A549 (cell line): ENCODE measurements at regions not wholly inside any gene's neighbourhood (a gene's known extent, or its start where the extent isn't known, plus 50 kb on each side); places are given as distances from the start of the nearest gene placed in this dataset.

Experiments
- CEBPB ChIP-seq, 2 experiments: fragments of >200 bp in 1 of 2; sonication (Bioruptor Twin) in 1 of 2; formaldehyde crosslinking in 1 of 2; IDR thresholded peaks; 2 replicates each; pipeline ENCODE4 v1.6.1; 2012 to 2016
- CHD4 ChIP-seq: fragments of 200-600 bp; sonication (generic); IDR thresholded peaks from 2 replicates; pipeline ENCODE4 v1.6.1; 2016; ENCODE audit warnings: antibody characterized with exemption, mild to moderate bottlenecking, borderline replicate concordance
- ESRRA ChIP-seq: fragments of 150-350 bp; IDR thresholded peaks from 2 replicates; pipeline ENCODE4 v1.6.1; 2014; ENCODE audit warnings: mild to moderate bottlenecking, low read length, borderline replicate concordance
- HOXA7 ChIP-seq: fragments of 250-450 bp; sonication (Bioruptor Pico); IDR thresholded peaks from 2 replicates; pipeline ENCODE4 v1.5.0; 2020; ENCODE audit warnings: mild to moderate bottlenecking, moderate library complexity
- JUN ChIP-seq, 2 experiments: fragments of >200 bp; sonication (Bioruptor Twin); formaldehyde crosslinking; IDR thresholded peaks; 2 replicates in 1 of 2; 3 replicates in 1 of 2; pipeline ENCODE4 v1.6.1; 2016 to 2017
- MAZ ChIP-seq: fragments of 150-350 bp; IDR thresholded peaks from 2 replicates; pipeline ENCODE4 v1.6.1; 2014; ENCODE audit warnings: antibody characterized with exemption, low read depth, low read length, borderline replicate concordance
- MYC ChIP-seq: IDR thresholded peaks from 2 replicates; pipeline ENCODE4 v1.6.1; 2012; ENCODE audit warnings: mild to moderate bottlenecking, inconsistent platforms, low read length, improper control_type of control experiment, borderline replicate concordance
- POLR2A ChIP-seq: IDR thresholded peaks from 2 replicates; pipeline ENCODE4 v1.6.1; 2012; ENCODE audit warnings: mild to moderate bottlenecking, low read length
- RFX5 ChIP-seq: fragments of 450-650 bp; IDR thresholded peaks from 2 replicates; pipeline ENCODE4 v1.7.1; 2014; ENCODE audit warnings: antibody characterized with exemption, mild to moderate bottlenecking, moderate library complexity
- TF ChIP-seq, protein P1 (sequence below): fragments of >200 bp; sonication (Bioruptor Twin); formaldehyde crosslinking; IDR thresholded peaks from 3 replicates; pipeline ENCODE4 v1.5.1; 2016
- TF ChIP-seq, protein P2 (sequence below): fragments of 450-650 bp; IDR thresholded peaks from 2 replicates; pipeline ENCODE4 v1.6.1; 2014; ENCODE audit warnings: antibody characterized with exemption
- TF ChIP-seq, protein P3 (sequence below): IDR thresholded peaks from 2 replicates; pipeline ENCODE4 v1.6.1; 2012
- TF ChIP-seq, protein P4 (sequence below): fragments of 150-350 bp; IDR thresholded peaks from 2 replicates; pipeline ENCODE4 v1.6.1; 2014; ENCODE audit warnings: low read depth, mild to moderate bottlenecking, low read length

DNA sequence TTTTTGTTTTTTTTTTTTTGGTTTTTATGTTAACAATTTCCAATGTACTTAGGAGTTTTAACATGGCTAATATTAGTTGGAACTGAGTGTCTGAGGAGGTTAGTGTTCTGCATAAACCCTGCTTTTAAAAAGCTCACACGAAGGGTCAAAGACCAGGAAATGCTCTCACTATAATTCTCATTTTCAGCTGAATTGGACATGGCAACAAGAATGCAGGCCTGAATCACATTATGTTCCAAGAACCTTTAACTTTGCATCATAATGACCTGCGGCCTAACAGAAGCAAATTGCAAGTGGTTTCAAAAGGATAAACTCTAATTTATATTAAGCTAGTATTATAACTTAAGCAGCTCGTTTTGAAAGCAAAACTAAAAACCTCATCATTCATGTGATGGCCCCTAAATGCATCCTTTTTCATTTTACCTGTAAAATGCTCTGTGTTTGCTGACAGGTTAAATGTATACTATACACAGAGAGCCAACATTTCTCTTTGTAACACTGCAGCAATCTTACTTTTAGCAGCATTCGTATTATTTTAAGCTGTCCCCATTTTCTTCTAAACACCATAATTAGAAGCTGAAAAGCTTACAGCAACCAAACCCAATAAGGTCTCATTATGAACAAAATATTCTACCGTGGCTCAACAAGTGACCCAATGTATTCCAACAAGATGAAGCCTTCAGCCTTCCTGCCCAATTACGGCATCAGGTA lies 242.8 kb upstream of the SP4 start:
- TF ChIP-seq HOXA7 (CRISPR knock-in tag) (no peak), CHD4 (no peak), JUN (IDR thresholded peaks at IDR 0.05) (no peak), CEBPB (IDR thresholded peaks at IDR 0.05) (no peak), RFX5 (no peak), POLR2A (no peak), MAZ (no peak), MYC (no peak), ESRRA (no peak)
- TF ChIP-seq, protein P1, sequence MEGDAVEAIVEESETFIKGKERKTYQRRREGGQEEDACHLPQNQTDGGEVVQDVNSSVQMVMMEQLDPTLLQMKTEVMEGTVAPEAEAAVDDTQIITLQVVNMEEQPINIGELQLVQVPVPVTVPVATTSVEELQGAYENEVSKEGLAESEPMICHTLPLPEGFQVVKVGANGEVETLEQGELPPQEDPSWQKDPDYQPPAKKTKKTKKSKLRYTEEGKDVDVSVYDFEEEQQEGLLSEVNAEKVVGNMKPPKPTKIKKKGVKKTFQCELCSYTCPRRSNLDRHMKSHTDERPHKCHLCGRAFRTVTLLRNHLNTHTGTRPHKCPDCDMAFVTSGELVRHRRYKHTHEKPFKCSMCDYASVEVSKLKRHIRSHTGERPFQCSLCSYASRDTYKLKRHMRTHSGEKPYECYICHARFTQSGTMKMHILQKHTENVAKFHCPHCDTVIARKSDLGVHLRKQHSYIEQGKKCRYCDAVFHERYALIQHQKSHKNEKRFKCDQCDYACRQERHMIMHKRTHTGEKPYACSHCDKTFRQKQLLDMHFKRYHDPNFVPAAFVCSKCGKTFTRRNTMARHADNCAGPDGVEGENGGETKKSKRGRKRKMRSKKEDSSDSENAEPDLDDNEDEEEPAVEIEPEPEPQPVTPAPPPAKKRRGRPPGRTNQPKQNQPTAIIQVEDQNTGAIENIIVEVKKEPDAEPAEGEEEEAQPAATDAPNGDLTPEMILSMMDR: no peak
- TF ChIP-seq, protein P2, sequence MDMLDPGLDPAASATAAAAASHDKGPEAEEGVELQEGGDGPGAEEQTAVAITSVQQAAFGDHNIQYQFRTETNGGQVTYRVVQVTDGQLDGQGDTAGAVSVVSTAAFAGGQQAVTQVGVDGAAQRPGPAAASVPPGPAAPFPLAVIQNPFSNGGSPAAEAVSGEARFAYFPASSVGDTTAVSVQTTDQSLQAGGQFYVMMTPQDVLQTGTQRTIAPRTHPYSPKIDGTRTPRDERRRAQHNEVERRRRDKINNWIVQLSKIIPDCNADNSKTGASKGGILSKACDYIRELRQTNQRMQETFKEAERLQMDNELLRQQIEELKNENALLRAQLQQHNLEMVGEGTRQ: no peak
- TF ChIP-seq, protein P3, sequence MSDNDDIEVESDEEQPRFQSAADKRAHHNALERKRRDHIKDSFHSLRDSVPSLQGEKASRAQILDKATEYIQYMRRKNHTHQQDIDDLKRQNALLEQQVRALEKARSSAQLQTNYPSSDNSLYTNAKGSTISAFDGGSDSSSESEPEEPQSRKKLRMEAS: no peak
- TF ChIP-seq, protein P4, sequence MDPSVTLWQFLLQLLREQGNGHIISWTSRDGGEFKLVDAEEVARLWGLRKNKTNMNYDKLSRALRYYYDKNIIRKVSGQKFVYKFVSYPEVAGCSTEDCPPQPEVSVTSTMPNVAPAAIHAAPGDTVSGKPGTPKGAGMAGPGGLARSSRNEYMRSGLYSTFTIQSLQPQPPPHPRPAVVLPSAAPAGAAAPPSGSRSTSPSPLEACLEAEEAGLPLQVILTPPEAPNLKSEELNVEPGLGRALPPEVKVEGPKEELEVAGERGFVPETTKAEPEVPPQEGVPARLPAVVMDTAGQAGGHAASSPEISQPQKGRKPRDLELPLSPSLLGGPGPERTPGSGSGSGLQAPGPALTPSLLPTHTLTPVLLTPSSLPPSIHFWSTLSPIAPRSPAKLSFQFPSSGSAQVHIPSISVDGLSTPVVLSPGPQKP: no peak
